ENCODE measurements at regions not wholly inside any gene's neighbourhood (a gene's known extent, or its start where the extent isn't known, plus 50 kb on each side); places are given as distances from the start of the nearest gene placed in this dataset.

DNA sequence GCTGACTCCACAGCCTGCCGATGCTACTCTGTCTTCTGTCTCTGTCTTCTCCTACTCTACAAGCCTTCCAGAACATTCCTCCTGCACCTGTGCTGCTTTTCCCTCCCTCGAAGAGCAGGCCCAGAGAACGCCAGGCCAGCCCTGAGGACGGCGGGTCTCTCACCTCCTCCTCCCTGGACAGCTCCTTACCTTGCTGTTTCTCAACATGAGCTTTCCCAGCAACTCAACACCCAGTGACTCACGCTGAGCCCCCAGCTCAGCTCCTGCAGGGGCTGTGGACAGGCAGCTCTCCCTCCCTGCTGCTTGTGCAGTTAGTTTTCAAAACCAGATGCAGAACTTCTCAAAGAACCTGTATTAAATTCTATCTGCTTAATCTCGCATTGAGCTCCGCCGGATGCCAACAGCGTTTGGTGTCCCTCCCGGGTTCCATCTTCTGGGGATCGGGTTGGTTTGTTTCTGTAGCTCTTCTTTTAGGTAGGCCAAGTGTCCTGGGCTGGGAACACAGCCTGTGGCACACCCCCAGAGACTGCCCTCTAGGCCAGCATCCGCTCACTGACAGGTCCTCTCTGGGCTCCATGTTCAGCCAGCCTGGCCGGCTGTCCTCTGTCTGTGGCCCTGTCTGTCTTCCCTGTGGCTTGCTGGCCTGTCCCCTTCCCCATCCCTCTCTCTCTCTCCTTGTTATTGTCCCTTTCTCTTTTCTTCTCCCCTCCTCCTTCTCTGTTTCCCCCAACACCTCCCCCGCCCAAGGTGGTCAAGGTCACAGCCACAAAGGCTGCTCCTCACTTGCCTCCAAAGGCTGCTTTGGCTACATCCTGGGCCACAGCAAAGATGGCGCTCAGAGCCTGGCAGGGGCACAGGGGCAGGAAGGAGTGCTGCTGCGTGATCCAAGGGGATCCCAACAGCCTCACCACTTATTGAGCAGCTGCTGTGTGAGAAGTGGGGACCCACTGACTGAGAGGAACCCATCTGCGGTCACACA is 391.0 kb downstream of the MATN1 start:
- Histone ChIP-seq H3K36me3 (no peaks in the 10 kb centered on the region), H3K9me3 (no peaks in the 10 kb centered on the region), H3K27ac (no peak overlapping the region), H3K4me1 (ENCODE audit: insufficient read depth) (no peaks in the 10 kb centered on the region), H3K27me3 (no peaks in the 10 kb centered on the region), H3K4me3 (no peak overlapping the region)
- TF ChIP-seq EP300 (IDR thresholded peaks at IDR 0.05) (no peak), POLR2A (IDR thresholded peaks at IDR 0.05) (no peak)
- TF ChIP-seq, protein P1, sequence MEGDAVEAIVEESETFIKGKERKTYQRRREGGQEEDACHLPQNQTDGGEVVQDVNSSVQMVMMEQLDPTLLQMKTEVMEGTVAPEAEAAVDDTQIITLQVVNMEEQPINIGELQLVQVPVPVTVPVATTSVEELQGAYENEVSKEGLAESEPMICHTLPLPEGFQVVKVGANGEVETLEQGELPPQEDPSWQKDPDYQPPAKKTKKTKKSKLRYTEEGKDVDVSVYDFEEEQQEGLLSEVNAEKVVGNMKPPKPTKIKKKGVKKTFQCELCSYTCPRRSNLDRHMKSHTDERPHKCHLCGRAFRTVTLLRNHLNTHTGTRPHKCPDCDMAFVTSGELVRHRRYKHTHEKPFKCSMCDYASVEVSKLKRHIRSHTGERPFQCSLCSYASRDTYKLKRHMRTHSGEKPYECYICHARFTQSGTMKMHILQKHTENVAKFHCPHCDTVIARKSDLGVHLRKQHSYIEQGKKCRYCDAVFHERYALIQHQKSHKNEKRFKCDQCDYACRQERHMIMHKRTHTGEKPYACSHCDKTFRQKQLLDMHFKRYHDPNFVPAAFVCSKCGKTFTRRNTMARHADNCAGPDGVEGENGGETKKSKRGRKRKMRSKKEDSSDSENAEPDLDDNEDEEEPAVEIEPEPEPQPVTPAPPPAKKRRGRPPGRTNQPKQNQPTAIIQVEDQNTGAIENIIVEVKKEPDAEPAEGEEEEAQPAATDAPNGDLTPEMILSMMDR (IDR thresholded peaks at IDR 0.05): no peak
- 82 to 89% (median 83%) methylated on average over 18 of the region's 18 CpGs for WGBS, 3 donors
- no peak for DNase-seq
- intact Hi-C loops (cut with DNase I): loop anchor here in 1 of 4 donors (10.0 kb wide), 1 partner anchor 1702 kb away; no protein-coding TSS in a partner anchor

DNA sequence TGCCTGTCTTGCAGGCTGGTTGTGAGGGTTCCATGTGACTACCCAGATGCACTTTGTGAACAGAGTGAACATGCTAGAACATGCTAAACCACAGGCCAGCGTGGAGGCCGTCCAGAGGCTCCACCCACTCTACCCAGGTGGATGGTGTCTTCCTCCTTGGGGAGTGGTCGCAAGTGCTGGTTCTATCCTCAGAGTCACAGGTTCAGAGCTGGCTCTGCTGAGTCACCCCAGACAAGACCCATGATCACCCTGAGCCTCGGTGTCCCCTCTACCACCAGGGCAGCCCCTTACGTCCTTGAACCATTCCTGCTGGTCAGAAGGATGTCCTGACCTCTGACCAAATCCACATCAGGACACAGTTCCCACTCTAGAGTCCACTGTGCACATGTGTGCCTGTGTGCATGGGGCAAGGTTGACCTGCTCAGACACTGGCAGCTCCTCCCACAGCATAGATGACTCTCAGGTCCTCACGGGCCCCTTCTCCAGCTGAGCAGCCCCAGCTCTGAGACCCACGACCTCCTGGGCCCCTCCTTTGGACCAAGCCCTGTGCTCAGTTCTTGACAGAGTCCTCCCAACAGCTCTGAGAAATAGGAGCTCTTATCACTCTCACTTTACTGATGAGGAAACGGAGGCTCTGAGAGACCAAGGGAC is 391.8 kb downstream of the MATN1 start:
- no peak for DNase-seq
- Histone ChIP-seq H3K27me3 (no peaks in the 10 kb centered on the region), H3K27ac (no peak overlapping the region), H3K9me3 (no peaks in the 10 kb centered on the region), H3K4me1 (ENCODE audit: insufficient read depth) (no peaks in the 10 kb centered on the region), H3K36me3 (no peaks in the 10 kb centered on the region), H3K4me3 (no peak overlapping the region)
- TF ChIP-seq EP300 (IDR thresholded peaks at IDR 0.05) (no peak), POLR2A (IDR thresholded peaks at IDR 0.05) (no peak)
- TF ChIP-seq, protein P1 (IDR thresholded peaks at IDR 0.05): no peak
- intact Hi-C loops (cut with DNase I): loop anchor here in 1 of 4 donors (10.0 kb wide), 1 partner anchor 1703 kb away; no protein-coding TSS in a partner anchor
- WGBS, 3 donors: 74 to 82% (median 76%) methylated on average over 8 of the region's 8 CpGs

DNA sequence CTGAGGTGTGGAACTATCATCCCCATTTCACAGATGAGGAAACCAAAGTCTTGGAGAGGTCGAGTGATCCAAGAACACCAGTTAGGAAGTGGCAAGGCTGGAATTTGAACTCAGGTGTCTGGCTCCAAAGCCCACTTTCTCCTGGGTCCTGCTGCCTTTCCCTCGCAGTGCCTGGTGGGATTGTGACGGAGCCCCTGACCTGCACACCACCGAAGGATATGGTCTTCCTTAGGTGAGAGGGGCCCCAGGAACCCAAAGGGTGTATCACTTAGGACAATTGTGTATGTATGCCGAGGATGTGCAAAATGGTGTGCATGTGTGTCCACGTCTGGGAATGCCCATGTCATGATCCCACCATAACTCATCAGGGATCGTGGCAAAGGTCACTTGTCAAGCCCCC is 392.7 kb downstream of the MATN1 start:
- no peak overlapping the region for H3K27ac ChIP-seq
- no peak for DNase-seq
- WGBS, 3 donors: 69 to 78% (median 72%) methylated on average over 7 of the region's 7 CpGs

More for the DNA sequence above, 392.7 kb downstream of the MATN1 start:
- Histone ChIP-seq H3K4me3 (no peak overlapping the region), H3K36me3 (no peaks in the 10 kb centered on the region), H3K27me3 (no peaks in the 10 kb centered on the region), H3K4me1 (ENCODE audit: insufficient read depth) (no peaks in the 10 kb centered on the region), H3K9me3 (no peaks in the 10 kb centered on the region)
- intact Hi-C loops (cut with DNase I): loop anchor here in 1 of 4 donors (10.0 kb wide), 1 partner anchor 1704 kb away; no protein-coding TSS in a partner anchor
- TF ChIP-seq, protein P1 (IDR thresholded peaks at IDR 0.05): no peak
- TF ChIP-seq POLR2A (IDR thresholded peaks at IDR 0.05) (no peak), EP300 (IDR thresholded peaks at IDR 0.05) (no peak)

All from ovary (tissue), 7 donors.